Lung (tissue), 11 donors: ENCODE measurements at regions not wholly inside any gene's neighbourhood (a gene's known extent, or its start where the extent isn't known, plus 50 kb on each side); places are given as distances from the start of the nearest gene placed in this dataset.

Experiments used
- ATAC-seq: fragments of 200-7000 bp; cut with Tn5 transposase; one replicate; pipeline ENCODE4 v1.9.1; 2020; ENCODE audit warnings: moderate number of reproducible peaks; ENCODE audit not compliant: insufficient read depth, low FRiP score
- DNase-seq, 3 donors: peaks; one replicate each; pipeline ENCODE4 v3.0.0-alpha.2; 2013 to 2017
- H3K27ac ChIP-seq, 2 donors: one replicate each; pipeline ENCODE4 v1.5.1; 2013; ENCODE audit warnings: mild to moderate bottlenecking in 2 of 2, moderate library complexity in 2 of 2, control low read depth in 1 of 2, inconsistent platforms in 1 of 2, low read depth in 1 of 2, low read length in 1 of 2
- H3K27me3 ChIP-seq, 3 donors: one replicate each; pipeline ENCODE4 v1.5.1; 2013; ENCODE audit warnings: low read length in 2 of 3; ENCODE audit not compliant: control insufficient read depth in 3 of 3, insufficient read depth in 3 of 3
- H3K36me3 ChIP-seq, 4 donors: one replicate each; pipeline ENCODE4 v1.5.1; 2013; ENCODE audit warnings: low read length in 4 of 4, mild to moderate bottlenecking in 1 of 4, moderate library complexity in 1 of 4; ENCODE audit not compliant: control insufficient read depth in 4 of 4, insufficient read depth in 4 of 4
- H3K4me1 ChIP-seq, 5 donors: one replicate each; pipeline ENCODE4 v1.5.1; 2013; ENCODE audit warnings: low read length in 5 of 5, mild to moderate bottlenecking in 2 of 5, moderate library complexity in 1 of 5; ENCODE audit not compliant: control insufficient read depth in 5 of 5, insufficient read depth in 5 of 5
- H3K4me3 ChIP-seq: one replicate; pipeline ENCODE4 v1.5.1; 2013; ENCODE audit warnings: mild to moderate bottlenecking, control low read depth, moderate library complexity
- H3K9ac ChIP-seq, 2 donors: one replicate each; pipeline ENCODE4 v1.5.1; 2013; ENCODE audit warnings: low read length in 2 of 2, control low read depth in 1 of 2; ENCODE audit not compliant: insufficient read depth in 1 of 2
- H3K9me3 ChIP-seq, 4 donors: one replicate each; pipeline ENCODE4 v1.5.1; 2013; ENCODE audit warnings: low read length in 3 of 4, mild to moderate bottlenecking in 1 of 4, moderate library complexity in 1 of 4; ENCODE audit not compliant: control insufficient read depth in 4 of 4, insufficient read depth in 3 of 4
- WGBS, 2 donors: extraction: QIAGEN DNeasy Blood & Tissue Kit; methylation state at CpG; one replicate each; pipeline ENCODE4 v1.1.7; 2013; 5-methylcytosine and 5-hydroxymethylcytosine counted together
- TF ChIP-seq, protein P1 (sequence below): IDR thresholded peaks from 2 replicates; pipeline ENCODE4 v1.5.1; 2012; ENCODE audit warnings: mild to moderate bottlenecking; ENCODE audit errors: control extremely low read depth, extremely low read depth
- donor health status: control.
- donor health status: control.
- donor health status: Bipolar disorder and iron deficiency.
- donor health status: healthy.
- donor health status: DM: yes; HTN: yes; CAD: no.

DNA sequence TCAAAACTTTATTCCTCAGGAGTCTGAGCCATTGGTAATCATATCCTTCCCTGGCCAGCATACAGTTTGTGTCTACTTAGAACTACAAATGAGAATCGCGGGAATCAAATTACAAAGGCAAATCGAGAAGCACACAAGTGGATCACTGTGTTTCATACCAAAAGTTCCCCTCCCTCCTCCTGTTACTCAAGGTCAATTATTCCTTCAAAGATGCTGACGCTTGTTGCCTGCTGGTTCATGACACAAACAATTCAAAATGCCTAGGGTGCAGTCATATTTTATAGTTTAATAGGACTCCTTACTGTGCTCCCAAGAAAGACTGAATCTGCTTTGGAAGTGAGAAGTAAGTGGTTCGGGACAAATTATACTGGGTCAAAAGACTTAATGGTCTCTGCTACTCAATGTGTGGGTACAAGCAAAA lies 93.0 kb upstream of the PBX1 start:
- no peak overlapping the region for H3K9ac ChIP-seq
- H3K27ac ChIP-seq = no peak overlapping the region
- DNase-seq = no peak
- no peaks in the 10 kb centered on the region for H3K36me3 ChIP-seq
- TF ChIP-seq, protein P1, sequence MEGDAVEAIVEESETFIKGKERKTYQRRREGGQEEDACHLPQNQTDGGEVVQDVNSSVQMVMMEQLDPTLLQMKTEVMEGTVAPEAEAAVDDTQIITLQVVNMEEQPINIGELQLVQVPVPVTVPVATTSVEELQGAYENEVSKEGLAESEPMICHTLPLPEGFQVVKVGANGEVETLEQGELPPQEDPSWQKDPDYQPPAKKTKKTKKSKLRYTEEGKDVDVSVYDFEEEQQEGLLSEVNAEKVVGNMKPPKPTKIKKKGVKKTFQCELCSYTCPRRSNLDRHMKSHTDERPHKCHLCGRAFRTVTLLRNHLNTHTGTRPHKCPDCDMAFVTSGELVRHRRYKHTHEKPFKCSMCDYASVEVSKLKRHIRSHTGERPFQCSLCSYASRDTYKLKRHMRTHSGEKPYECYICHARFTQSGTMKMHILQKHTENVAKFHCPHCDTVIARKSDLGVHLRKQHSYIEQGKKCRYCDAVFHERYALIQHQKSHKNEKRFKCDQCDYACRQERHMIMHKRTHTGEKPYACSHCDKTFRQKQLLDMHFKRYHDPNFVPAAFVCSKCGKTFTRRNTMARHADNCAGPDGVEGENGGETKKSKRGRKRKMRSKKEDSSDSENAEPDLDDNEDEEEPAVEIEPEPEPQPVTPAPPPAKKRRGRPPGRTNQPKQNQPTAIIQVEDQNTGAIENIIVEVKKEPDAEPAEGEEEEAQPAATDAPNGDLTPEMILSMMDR = no peak
- WGBS, 2 donors = 87 to 94% methylated on average over 5 of the region's 5 CpGs
- no peaks in the 10 kb centered on the region for H3K9me3 ChIP-seq
- H3K27me3 ChIP-seq = no peaks in the 10 kb centered on the region
- H3K4me3 ChIP-seq = no peak overlapping the region
- no peak for ATAC-seq
- peaks cover 0 to 6% (median 0%) of the 10 kb centered on the region in 5 donors for H3K4me1 ChIP-seq

DNA sequence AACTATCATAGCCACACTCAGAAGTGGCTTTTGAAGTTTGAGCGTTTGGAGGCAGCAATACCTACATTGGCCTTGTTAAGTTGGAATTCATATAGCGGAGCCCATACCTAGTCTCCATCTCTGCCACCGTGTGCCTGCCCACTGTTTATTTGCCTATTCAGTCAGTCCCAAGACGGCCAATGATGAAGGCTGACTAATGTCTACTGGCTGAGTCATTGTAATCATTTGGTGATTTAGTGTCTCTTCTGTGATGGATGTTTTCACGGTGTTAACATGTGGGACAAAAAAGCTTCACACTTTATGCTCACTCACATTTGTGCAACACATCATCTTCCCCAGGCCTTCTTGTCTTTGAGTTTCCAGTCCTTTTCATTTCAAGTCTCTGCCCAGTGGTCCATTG lies 92.6 kb upstream of the PBX1 start:
- H3K36me3 ChIP-seq = no peaks in the 10 kb centered on the region
- H3K27ac ChIP-seq = no peak overlapping the region
- TF ChIP-seq, protein P1 = no peak
- no peaks in the 10 kb centered on the region for H3K9me3 ChIP-seq
- H3K4me1 ChIP-seq = peaks cover 0 to 6% (median 0%) of the 10 kb centered on the region in 5 donors
- no peak overlapping the region for H3K9ac ChIP-seq
- ATAC-seq (no peak), DNase-seq (no peak)
- 86 to 89% methylated on average over 5 of the region's 5 CpGs for WGBS, 2 donors
- H3K4me3 ChIP-seq = no peak overlapping the region
- no peaks in the 10 kb centered on the region for H3K27me3 ChIP-seq

DNA sequence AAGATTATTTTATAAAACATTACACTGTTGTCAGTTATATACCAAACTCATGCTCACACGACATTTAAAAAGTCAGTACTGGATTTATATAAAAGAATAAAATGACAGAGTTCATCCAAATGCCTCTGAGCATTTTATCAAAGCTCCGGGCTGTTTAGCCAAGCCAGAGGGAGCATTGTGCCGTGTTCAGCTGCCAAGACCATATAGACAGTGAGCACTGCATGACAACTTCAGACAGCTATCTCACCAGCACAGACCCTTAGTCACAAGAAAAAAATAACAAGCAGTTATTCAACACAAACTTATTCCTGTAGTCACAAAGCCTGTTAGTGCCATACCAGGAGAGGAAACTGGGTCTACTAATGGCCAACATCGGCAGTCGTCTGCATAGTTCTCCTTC lies 88.0 kb upstream of the PBX1 start:
- WGBS, 2 donors = 79 to 85% methylated on average over 5 of the region's 5 CpGs

More for the DNA sequence above, 88.0 kb upstream of the PBX1 start:
- H3K9ac ChIP-seq = no peak overlapping the region
- H3K9me3 ChIP-seq = peaks cover 0 to 2% (median 0%) of the 10 kb centered on the region in 4 donors
- H3K36me3 ChIP-seq = no peaks in the 10 kb centered on the region
- peak overlapping the region in 1 of 2 donors; percentile 46 for H3K27ac ChIP-seq
- H3K4me1 ChIP-seq = peaks cover 0 to 6% (median 0%) of the 10 kb centered on the region in 5 donors
- ATAC-seq = no peak
- no peaks in the 10 kb centered on the region for H3K27me3 ChIP-seq
- DNase-seq = peak in 1 of 3 donors; percentile 46
- no peak overlapping the region for H3K4me3 ChIP-seq
- TF ChIP-seq, protein P1 = no peak
